GM18873 (cell line): ENCODE measurements at regions not wholly inside any gene's neighbourhood (a gene's known extent, or its start where the extent isn't known, plus 50 kb on each side); places are given as distances from the start of the nearest gene placed in this dataset.
"Not testable (repeated sequence)": the region's sequence is repeated elsewhere in the genome, so short reads cannot be mapped to it uniquely, and the experiment has no call there.

Experiments used
- ATAC-seq: cut with Tn5 transposase; IDR thresholded peaks from one replicate; pipeline ENCODE4 v1.9.1; 2021; ENCODE audit warnings: mild to moderate bottlenecking, moderate library complexity, moderate number of reproducible peaks; ENCODE audit not compliant: unreplicated experiment, low FRiP score

- ATAC-seq, result no peak
Measured at GRCh38 chr10:14429043-14429700, 98.4 kb upstream of the FRMD4A start.

GRCh38 chr10:14425034-14425433 is 94.3 kb upstream of the FRMD4A start:
- ATAC-seq, result no peak

GRCh38 chr10:14423111-14423744 is 92.5 kb upstream of the FRMD4A start:
- no peak for ATAC-seq

- ATAC-seq, result no peak
Measured at GRCh38 chr10:14422431-14422830, 91.7 kb upstream of the FRMD4A start.

GRCh38 chr10:14421941-14422340 is 91.2 kb upstream of the FRMD4A start:
- no peak for ATAC-seq

- not testable (repeated sequence) for ATAC-seq
Measured at GRCh38 chr10:14417336-14417735, 86.6 kb upstream of the FRMD4A start.

GRCh38 chr10:14416308-14416700 is 85.6 kb upstream of the FRMD4A start:
- ATAC-seq, result no peak

- ATAC-seq, result no peak
Measured at GRCh38 chr10:14415676-14416307, 85.1 kb upstream of the FRMD4A start.

- ATAC-seq, result no peak
Measured at GRCh38 chr10:14414901-14415300, 84.2 kb upstream of the FRMD4A start.

GRCh38 chr10:14413523-14413922 is 82.8 kb upstream of the FRMD4A start:
- no peak for ATAC-seq

- ATAC-seq, result no peak
Measured at GRCh38 chr10:14412624-14413023, 81.9 kb upstream of the FRMD4A start.

GRCh38 chr10:14409856-14410458 is 79.2 kb upstream of the FRMD4A start:
- ATAC-seq, result no peak

- no peak for ATAC-seq
Measured at GRCh38 chr10:14409247-14409646, 78.5 kb upstream of the FRMD4A start.

- ATAC-seq, result no peak
Measured at GRCh38 chr10:14408139-14408538, 77.4 kb upstream of the FRMD4A start.

GRCh38 chr10:14407567-14407966 is 76.8 kb upstream of the FRMD4A start:
- ATAC-seq, result no peak

GRCh38 chr10:14405076-14406065 is 74.6 kb upstream of the FRMD4A start:
- no peak for ATAC-seq

GRCh38 chr10:14403881-14404623 is 73.3 kb upstream of the FRMD4A start:
- ATAC-seq, result no peak

GRCh38 chr10:14403359-14403758 is 72.6 kb upstream of the FRMD4A start:
- ATAC-seq, result no peak

- ATAC-seq, result no peak
Measured at GRCh38 chr10:14399641-14400040, 68.9 kb upstream of the FRMD4A start.

GRCh38 chr10:14397066-14397465 is 66.3 kb upstream of the FRMD4A start:
- no peak for ATAC-seq
